GM12891 (cell line): ENCODE measurements at regions not wholly inside any gene's neighbourhood (a gene's known extent, or its start where the extent isn't known, plus 50 kb on each side); places are given as distances from the start of the nearest gene placed in this dataset.

Source experiments
- PAX5 ChIP-seq: IDR thresholded peaks from 2 replicates; pipeline ENCODE4 v1.6.1; 2011; ENCODE audit warnings: low read length, moderate library complexity, mild to moderate bottlenecking; ENCODE audit not compliant: insufficient read depth, severe bottlenecking
- POLR2A ChIP-seq: IDR thresholded peaks from 2 replicates; pipeline ENCODE4 v1.6.1; 2011; ENCODE audit warnings: low read depth, low read length, control low read depth
- POLR2AphosphoS5 ChIP-seq: IDR thresholded peaks from 2 replicates; pipeline ENCODE4 v1.6.1; 2011; ENCODE audit warnings: low read depth, low read length, control low read depth
- POU2F2 ChIP-seq: IDR thresholded peaks from 2 replicates; pipeline ENCODE4 v1.6.1; 2011; ENCODE audit warnings: low read depth, mild to moderate bottlenecking, control low read depth, low read length, moderate library complexity
- TAF1 ChIP-seq: IDR thresholded peaks from 2 replicates; pipeline ENCODE4 v1.6.1; 2011; ENCODE audit warnings: low read depth, low read length, control low read depth

- TF ChIP-seq POLR2A = no peak
- TF ChIP-seq POLR2AphosphoS5 = no peak
- no peak for TF ChIP-seq PAX5
- TF ChIP-seq TAF1 = no peak
- TF ChIP-seq POU2F2 = no peak
Observed at GRCh38 chr16:59849716-59850115, 1115.6 kb upstream of the GOT2 start.
